ENCODE measurements at regions not wholly inside any gene's neighbourhood (a gene's known extent, or its start where the extent isn't known, plus 50 kb on each side); places are given as distances from the start of the nearest gene placed in this dataset.
A peak's percentile ranks its signal among the peaks of the same experiment; 100 is the strongest.
"Not testable (repeated sequence)": the region's sequence is repeated elsewhere in the genome, so short reads cannot be mapped to it uniquely, and the experiment has no call there.

- Histone ChIP-seq H3K4me1 (no peaks in the 10 kb centered on the region), H3K36me3 (no peaks in the 10 kb centered on the region), H3K27ac (no peak overlapping the region), H3K27me3 (no peaks in the 10 kb centered on the region), H3K4me3 (no peak overlapping the region), H3K9me3 (no peaks in the 10 kb centered on the region)
- intact Hi-C loops (cut with DNase I), result no loop called here
- no peak for TF ChIP-seq POLR2A (IDR thresholded peaks at IDR 0.05)
- peak in 2 of 4 donors; percentile 22 to 27 for TF ChIP-seq CTCF (IDR thresholded peaks at IDR 0.05)
- no peak for DNase-seq
- peak in 1 of 4 donors; percentile 22 for ATAC-seq
Measured at GRCh38 chr13:91247768-91248167, 99.7 kb upstream of the MIR17HG start.

GRCh38 chr13:91248249-91248648, 99.2 kb upstream of the MIR17HG start:
- intact Hi-C loops (cut with DNase I), result no loop called here
- Histone ChIP-seq H3K27me3 (no peaks in the 10 kb centered on the region), H3K9me3 (no peaks in the 10 kb centered on the region), H3K4me1 (no peaks in the 10 kb centered on the region), H3K36me3 (no peaks in the 10 kb centered on the region), H3K4me3 (no peak overlapping the region), H3K27ac (no peak overlapping the region)
- TF ChIP-seq CTCF (IDR thresholded peaks at IDR 0.05), result no peak
- no peak for TF ChIP-seq POLR2A (IDR thresholded peaks at IDR 0.05)
- DNase-seq, result no peak
- WGBS (ENCODE audit: insufficient coverage, low coverage, low lambda C conversion rate, missing lambda C conversion rate), result 30% methylated on average over 4 of the region's 4 CpGs
- ATAC-seq, result no peak

GRCh38 chr13:91249370-91249769, 98.1 kb upstream of the MIR17HG start:
- Histone ChIP-seq H3K27me3 (no peaks in the 10 kb centered on the region), H3K9me3 (no peaks in the 10 kb centered on the region), H3K4me3 (no peak overlapping the region), H3K36me3 (no peaks in the 10 kb centered on the region), H3K4me1 (no peaks in the 10 kb centered on the region), H3K27ac (no peak overlapping the region)
- intact Hi-C loops (cut with DNase I), result no loop called here
- 34% methylated on average over 2 of the region's 2 CpGs for WGBS (ENCODE audit: insufficient coverage, low coverage, low lambda C conversion rate, missing lambda C conversion rate)
- DNase-seq (no peak), ATAC-seq (no peak)
- TF ChIP-seq POLR2A (IDR thresholded peaks at IDR 0.05) (no peak), CTCF (IDR thresholded peaks at IDR 0.05) (no peak)

- Histone ChIP-seq H3K27me3 (no peaks in the 10 kb centered on the region), H3K9me3 (no peaks in the 10 kb centered on the region), H3K36me3 (no peaks in the 10 kb centered on the region), H3K27ac (no peak overlapping the region), H3K4me3 (no peak overlapping the region), H3K4me1 (no peaks in the 10 kb centered on the region)
- intact Hi-C loops (cut with DNase I), result no loop called here
- TF ChIP-seq CTCF (IDR thresholded peaks at IDR 0.05) (no peak), POLR2A (IDR thresholded peaks at IDR 0.05) (no peak)
- 28% methylated on average over 2 of the region's 2 CpGs for WGBS (ENCODE audit: insufficient coverage, low coverage, low lambda C conversion rate, missing lambda C conversion rate)
- ATAC-seq (no peak), DNase-seq (no peak)
Measured at GRCh38 chr13:91249861-91250260, 97.6 kb upstream of the MIR17HG start.

GRCh38 chr13:91251573-91251972, 95.9 kb upstream of the MIR17HG start:
- H3K4me3 ChIP-seq; H3K27me3 ChIP-seq; H3K9me3 ChIP-seq; ATAC-seq; H3K36me3 ChIP-seq; H3K27ac ChIP-seq; H3K4me1 ChIP-seq; intact Hi-C loops (cut with DNase I); DNase-seq: not testable (repeated sequence)
- WGBS (ENCODE audit: insufficient coverage, low coverage, low lambda C conversion rate, missing lambda C conversion rate), result 71% methylated on average over 4 of the region's 4 CpGs
